GM06990 (cell line): ENCODE measurements at regions not wholly inside any gene's neighbourhood (a gene's known extent, or its start where the extent isn't known, plus 50 kb on each side); places are given as distances from the start of the nearest gene placed in this dataset.

Experiments used
- DNase-seq: peaks from one replicate; pipeline ENCODE4 v3.0.0-alpha.2; 2011; ENCODE audit not compliant: insufficient read length; ENCODE audit errors: extremely low read depth
- H3K27me3 ChIP-seq: replicated peaks from 2 replicates; pipeline ENCODE4 v1.6.0; 2011; ENCODE audit warnings: low read length; ENCODE audit not compliant: control insufficient read depth, insufficient read depth
- H3K36me3 ChIP-seq: 2 replicates; pipeline ENCODE4 v1.5.1; 2011; ENCODE audit warnings: low read length; ENCODE audit not compliant: control insufficient read depth, insufficient read depth
- H3K4me3 ChIP-seq: replicated peaks from 2 replicates; pipeline ENCODE4 v1.5.1; 2011; ENCODE audit warnings: low read depth, mild to moderate bottlenecking, control low read depth, low read length
- CTCF ChIP-seq: IDR thresholded peaks from 2 replicates; pipeline ENCODE4 v1.5.1; 2011; ENCODE audit warnings: low read length, control low read depth, mild to moderate bottlenecking, inconsistent platforms; ENCODE audit not compliant: insufficient read depth, poor library complexity, severe bottlenecking

GRCh38 chr2:185441486-185442005 is 297.1 kb upstream of the FSIP2 start:
- H3K36me3 ChIP-seq = no peaks in the 10 kb centered on the region
- H3K4me3 ChIP-seq = no peak overlapping the region
- DNase-seq = no peak
- H3K27me3 ChIP-seq = no peaks in the 10 kb centered on the region
- TF ChIP-seq CTCF = no peak

- Histone ChIP-seq H3K27me3 (no peaks in the 10 kb centered on the region), H3K36me3 (no peaks in the 10 kb centered on the region), H3K4me3 (no peak overlapping the region)
- no peak for DNase-seq
- TF ChIP-seq CTCF = no peak
Observed at GRCh38 chr2:185456517-185456916, 282.1 kb upstream of the FSIP2 start.

- no peak for DNase-seq
- no peak for TF ChIP-seq CTCF
- no peaks in the 10 kb centered on the region for H3K27me3 ChIP-seq
- H3K4me3 ChIP-seq = no peak overlapping the region
- no peaks in the 10 kb centered on the region for H3K36me3 ChIP-seq
Observed at GRCh38 chr2:185463481-185463880, 275.1 kb upstream of the FSIP2 start.

- Histone ChIP-seq H3K36me3 (no peaks in the 10 kb centered on the region), H3K4me3 (no peak overlapping the region), H3K27me3 (no peaks in the 10 kb centered on the region)
- DNase-seq = no peak
- no peak for TF ChIP-seq CTCF
Observed at GRCh38 chr2:185466915-185467314, 271.7 kb upstream of the FSIP2 start.

- no peaks in the 10 kb centered on the region for H3K27me3 ChIP-seq
- H3K36me3 ChIP-seq = no peaks in the 10 kb centered on the region
- no peak overlapping the region for H3K4me3 ChIP-seq
- no peak for DNase-seq
- no peak for TF ChIP-seq CTCF
Observed at GRCh38 chr2:185471441-185471840, 267.2 kb upstream of the FSIP2 start.

- Histone ChIP-seq H3K4me3 (no peak overlapping the region), H3K36me3 (no peaks in the 10 kb centered on the region), H3K27me3 (no peaks in the 10 kb centered on the region)
- no peak for DNase-seq
- no peak for TF ChIP-seq CTCF
Observed at GRCh38 chr2:185472574-185472973, 266.0 kb upstream of the FSIP2 start.
